ENCODE measurements at regions not wholly inside any gene's neighbourhood (a gene's known extent, or its start where the extent isn't known, plus 50 kb on each side); places are given as distances from the start of the nearest gene placed in this dataset.

GRCh38 chr10:52633266-52633665 lies 139.3 kb downstream of the MBL2 start:
- dilution Hi-C loops (cut with MboI; ENCODE audit: extremely low pct_ligation_motif_present, low sequenced_read_pairs) (no loop called here), intact Hi-C loops (cut with micrococcal nuclease) (loop anchor here (2.0 kb wide), 2 partner anchors 26 to 36 kb away; no protein-coding TSS in a partner anchor)
- Histone ChIP-seq H3K27me3 (ENCODE audit: control insufficient read depth in 2 of 2, insufficient read depth in 2 of 2, low read length in 2 of 2) (no peaks in the 10 kb centered on the region), H3K27ac (ENCODE audit: insufficient read depth, low read depth, low read length) (peak overlapping the region; percentile 74), H2AFZ (ENCODE audit: low read depth, low read length) (no peak overlapping the region), H3K36me3 (ENCODE audit: control insufficient read depth in 2 of 2, extremely low read depth in 1 of 2, insufficient read depth in 2 of 2, low read length in 2 of 2) (no peaks in the 10 kb centered on the region), H4K20me1 (replicated peaks; ENCODE audit: control insufficient read depth, extremely low read depth, insufficient read depth, low read length) (no peaks in the 10 kb centered on the region), H3K4me3 (replicated peaks in 1 of 3; ENCODE audit: insufficient read depth in 1 of 3, low read depth in 1 of 3, low read length in 3 of 3) (no peak overlapping the region), H3K4me1 (ENCODE audit: control insufficient read depth, extremely low read depth, insufficient read depth, low read length) (peaks cover 16% of the 10 kb centered on the region), H3K9me1 (replicated peaks; ENCODE audit: control insufficient read depth, extremely low read depth, insufficient read depth, low read length) (no peaks in the 10 kb centered on the region), H3K79me2 (ENCODE audit: control insufficient read depth, insufficient read depth, low read length) (no peaks in the 10 kb centered on the region), H3K9me3 (replicated peaks; ENCODE audit: control insufficient read depth, insufficient read depth, low read length) (no peaks in the 10 kb centered on the region), H3K4me2 (ENCODE audit: insufficient read depth, low read length) (peak overlapping the region; percentile 79), H3K9ac (replicated peaks; ENCODE audit: extremely low read depth, insufficient read depth, low read length) (no peak overlapping the region)
- DNase-seq (ENCODE audit: low read depth, low spot score) (no peak), FAIRE-seq (no peak)
- BruUV-seq (replicated peaks) = no TSS peak
- ChIA-PET CTCF (no interaction called here), POLR2A (no interaction called here)
- TF ChIP-seq CTCF (IDR thresholded peaks at IDR 0.05; ENCODE audit: extremely low read depth in 1 of 2, insufficient read depth in 1 of 2, low read depth in 1 of 2, low read length in 2 of 2) (no peak), POLR2A (IDR thresholded peaks at IDR 0.05; ENCODE audit: low read depth, low read length) (no peak), MAX (IDR thresholded peaks at IDR 0.05; ENCODE audit: insufficient read depth, insufficient read length) (no peak), FOS (IDR thresholded peaks at IDR 0.05; ENCODE audit: borderline replicate concordance, insufficient read depth, low read length) (no peak), GATA2 (IDR thresholded peaks at IDR 0.05; ENCODE audit: insufficient read depth, insufficient read length, low read depth, low read length) (no peak), POLR2AphosphoS5 (IDR thresholded peaks at IDR 0.05; ENCODE audit: insufficient read depth, low read depth, low read length) (no peak), EZH2 (IDR thresholded peaks at IDR 0.05; ENCODE audit: borderline replicate concordance, low read depth, low read length, severe bottlenecking) (no peak), MYC (IDR thresholded peaks at IDR 0.05; ENCODE audit: low read depth, low read length) (no peak)
